HL-60 (cell line): ENCODE measurements at regions not wholly inside any gene's neighbourhood (a gene's known extent, or its start where the extent isn't known, plus 50 kb on each side); places are given as distances from the start of the nearest gene placed in this dataset.

Source experiments
- CTCF ChIP-seq: IDR thresholded peaks from one replicate; pipeline ENCODE4 v1.5.1; 2011; ENCODE audit warnings: low read length, control low read depth, inconsistent platforms; ENCODE audit not compliant: insufficient read depth
- POLR2AphosphoS5 ChIP-seq: IDR thresholded peaks from 2 replicates; pipeline ENCODE4 v1.6.1; 2012; ENCODE audit warnings: low read depth
- SPI1 ChIP-seq: IDR thresholded peaks from 2 replicates; pipeline ENCODE4 v1.6.1; 2012; ENCODE audit warnings: low read depth, mild to moderate bottlenecking, borderline replicate concordance

GRCh38 chr4:31100536-31100935, 380.4 kb downstream of the PCDH7 start:
- TF ChIP-seq SPI1 (no peak), POLR2AphosphoS5 (no peak), CTCF (no peak)
